Transverse colon (tissue), 4 donors: ENCODE measurements at regions not wholly inside any gene's neighbourhood (a gene's known extent, or its start where the extent isn't known, plus 50 kb on each side); places are given as distances from the start of the nearest gene placed in this dataset.

Experiments used
- DNase-seq: peaks from one replicate; pipeline ENCODE4 v3.0.0-alpha.2; 2019
- H3K27ac ChIP-seq, 4 donors: fragments of 200-600 bp; sonication (generic); 2 replicates each; pipeline ENCODE4 v1.5.1; 2016 to 2018; ENCODE audit warnings: inconsistent platforms in 4 of 4
- H3K27me3 ChIP-seq: fragments of 200-600 bp; sonication (generic); 2 replicates; pipeline ENCODE4 v1.5.1; 2017; ENCODE audit warnings: inconsistent platforms
- H3K36me3 ChIP-seq, 4 donors: fragments of 200-600 bp; sonication (generic); 2 replicates each; pipeline ENCODE4 v1.5.1; 2017 to 2019; ENCODE audit warnings: inconsistent platforms in 4 of 4
- H3K4me1 ChIP-seq, 4 donors: fragments of 200-600 bp; sonication (generic); 2 replicates each; pipeline ENCODE4 v1.5.1; 2017 to 2020; ENCODE audit warnings: inconsistent platforms in 4 of 4
- H3K4me3 ChIP-seq, 4 donors: fragments of 200-600 bp; sonication (generic); 1 replicate in 1 of 4; 2 replicates in 3 of 4; pipeline versions ENCODE4 v1.5.1 to v1.6.1; 2017 to 2019; ENCODE audit warnings: inconsistent platforms in 4 of 4
- H3K9me3 ChIP-seq, 2 donors: fragments of 200-600 bp; sonication (generic); 2 replicates each; pipeline ENCODE4 v1.5.1; 2017 to 2019; ENCODE audit warnings: inconsistent platforms in 2 of 2
- CTCF ChIP-seq, 5 experiments: fragments of 200-600 bp in 3 of 5; fragments of 450-650 bp in 2 of 5; sonication (generic) in 3 of 5; IDR thresholded peaks; 1 replicate in 2 of 5; 2 replicates in 3 of 5; pipeline ENCODE4 v1.5.1; 2016 to 2017; ENCODE audit warnings: antibody characterized with exemption in 5 of 5, inconsistent platforms in 3 of 5, mild to moderate bottlenecking in 2 of 5, moderate library complexity in 1 of 5
- EP300 ChIP-seq: sonication (generic); formaldehyde crosslinking; IDR thresholded peaks from one replicate; pipeline ENCODE4 v1.6.1; 2017; ENCODE audit warnings: antibody characterized with exemption, low read depth
- POLR2A ChIP-seq: fragments of 450-650 bp; IDR thresholded peaks from one replicate; pipeline ENCODE4 v1.6.1; 2016; ENCODE audit warnings: antibody characterized with exemption, mild to moderate bottlenecking, moderate library complexity
- POLR2AphosphoS5 ChIP-seq, 3 donors: sonication (generic); formaldehyde crosslinking; IDR thresholded peaks; one replicate each; pipeline ENCODE4 v1.6.1; 2016; ENCODE audit warnings: antibody characterized with exemption in 3 of 3
- WGBS, 2 donors: methylation state at CpG; one replicate each; pipeline ENCODE4 v1.1.5; 2018; ENCODE audit warnings: low coverage in 1 of 2; 5-methylcytosine and 5-hydroxymethylcytosine counted together
- in situ Hi-C, 4 donors: fragments of 200-750 bp; cut with MboI; loops; one replicate each; pipeline versions ENCODE4 v1.15.0 to v1.15.1; 2017; ENCODE audit warnings: low sequenced_read_pairs in 3 of 4, low pct_ligation_motif_present in 1 of 4, low pct_unique_long_range_greater_than_20kb in 1 of 4
- intact Hi-C: fragments of 100-400 bp; cut with DNase I; formaldehyde crosslinking; loops from one replicate; pipeline ENCODE4 v1.15.1; 2023; ENCODE audit warnings: low total_unique reads

GRCh38 chr22:48440673-48441552 lies 1386.8 kb downstream of the BRD1 start:
- in situ Hi-C loops (no loop called here), intact Hi-C loops (no loop called here)
- no peak for DNase-seq
- Histone ChIP-seq H3K27me3 (no peaks in the 10 kb centered on the region), H3K9me3 (no peaks in the 10 kb centered on the region), H3K36me3 (no peaks in the 10 kb centered on the region), H3K4me1 (no peaks in the 10 kb centered on the region), H3K4me3 (no peak overlapping the region), H3K27ac (no peak overlapping the region)
- TF ChIP-seq POLR2A (no peak), EP300 (no peak), POLR2AphosphoS5 (IDR thresholded peaks at IDR 0.05) (no peak), CTCF (IDR thresholded peaks at IDR 0.05) (no peak)
- WGBS, 2 donors, result 81% methylated on average over 23 of the region's 23 CpGs; no CpG with 5 or more reads in 1 of the 2 donors

- no peak overlapping the region for H3K4me3 ChIP-seq
- no peak for DNase-seq
- 84 to 91% methylated on average over 9 to 22 of the region's 22 CpGs for WGBS, 2 donors
- no peaks in the 10 kb centered on the region for H3K4me1 ChIP-seq
- TF ChIP-seq EP300 (no peak), POLR2AphosphoS5 (IDR thresholded peaks at IDR 0.05) (no peak), POLR2A (no peak), CTCF (IDR thresholded peaks at IDR 0.05) (no peak)
- intact Hi-C loops (no loop called here), in situ Hi-C loops (no loop called here)
- H3K36me3 ChIP-seq, result no peaks in the 10 kb centered on the region
- no peaks in the 10 kb centered on the region for H3K27me3 ChIP-seq
- H3K9me3 ChIP-seq, result no peaks in the 10 kb centered on the region
- H3K27ac ChIP-seq, result no peak overlapping the region
Observed at GRCh38 chr22:48440176-48440575, 1387.5 kb downstream of the BRD1 start.

GRCh38 chr22:48439560-48440135 lies 1388.0 kb downstream of the BRD1 start:
- no peak overlapping the region for H3K4me3 ChIP-seq
- no peaks in the 10 kb centered on the region for H3K9me3 ChIP-seq
- H3K36me3 ChIP-seq, result no peaks in the 10 kb centered on the region
- in situ Hi-C loops (no loop called here), intact Hi-C loops (no loop called here)
- no peak overlapping the region for H3K27ac ChIP-seq
- no peak for DNase-seq
- WGBS, 2 donors, result 77% methylated on average over 10 of the region's 10 CpGs; no CpG with 5 or more reads in 1 of the 2 donors
- H3K4me1 ChIP-seq, result no peaks in the 10 kb centered on the region
- H3K27me3 ChIP-seq, result no peaks in the 10 kb centered on the region
- TF ChIP-seq CTCF (IDR thresholded peaks at IDR 0.05) (no peak), POLR2A (no peak), POLR2AphosphoS5 (IDR thresholded peaks at IDR 0.05) (no peak), EP300 (no peak)

GRCh38 chr22:48438800-48439559 lies 1388.7 kb downstream of the BRD1 start:
- H3K27me3 ChIP-seq, result no peaks in the 10 kb centered on the region
- WGBS, 2 donors, result 64 to 72% methylated on average over 2 to 19 of the region's 19 CpGs
- no peak overlapping the region for H3K27ac ChIP-seq
- no peaks in the 10 kb centered on the region for H3K4me1 ChIP-seq
- no peaks in the 10 kb centered on the region for H3K9me3 ChIP-seq
- in situ Hi-C loops, result no loop called here
- TF ChIP-seq EP300 (no peak), POLR2AphosphoS5 (IDR thresholded peaks at IDR 0.05) (no peak), POLR2A (no peak), CTCF (IDR thresholded peaks at IDR 0.05) (no peak)
- DNase-seq, result no peak
- H3K4me3 ChIP-seq, result no peak overlapping the region
- H3K36me3 ChIP-seq, result no peaks in the 10 kb centered on the region
- intact Hi-C loops, result no loop called here
